ENCODE measurements at regions not wholly inside any gene's neighbourhood (a gene's known extent, or its start where the extent isn't known, plus 50 kb on each side); places are given as distances from the start of the nearest gene placed in this dataset.

DNA sequence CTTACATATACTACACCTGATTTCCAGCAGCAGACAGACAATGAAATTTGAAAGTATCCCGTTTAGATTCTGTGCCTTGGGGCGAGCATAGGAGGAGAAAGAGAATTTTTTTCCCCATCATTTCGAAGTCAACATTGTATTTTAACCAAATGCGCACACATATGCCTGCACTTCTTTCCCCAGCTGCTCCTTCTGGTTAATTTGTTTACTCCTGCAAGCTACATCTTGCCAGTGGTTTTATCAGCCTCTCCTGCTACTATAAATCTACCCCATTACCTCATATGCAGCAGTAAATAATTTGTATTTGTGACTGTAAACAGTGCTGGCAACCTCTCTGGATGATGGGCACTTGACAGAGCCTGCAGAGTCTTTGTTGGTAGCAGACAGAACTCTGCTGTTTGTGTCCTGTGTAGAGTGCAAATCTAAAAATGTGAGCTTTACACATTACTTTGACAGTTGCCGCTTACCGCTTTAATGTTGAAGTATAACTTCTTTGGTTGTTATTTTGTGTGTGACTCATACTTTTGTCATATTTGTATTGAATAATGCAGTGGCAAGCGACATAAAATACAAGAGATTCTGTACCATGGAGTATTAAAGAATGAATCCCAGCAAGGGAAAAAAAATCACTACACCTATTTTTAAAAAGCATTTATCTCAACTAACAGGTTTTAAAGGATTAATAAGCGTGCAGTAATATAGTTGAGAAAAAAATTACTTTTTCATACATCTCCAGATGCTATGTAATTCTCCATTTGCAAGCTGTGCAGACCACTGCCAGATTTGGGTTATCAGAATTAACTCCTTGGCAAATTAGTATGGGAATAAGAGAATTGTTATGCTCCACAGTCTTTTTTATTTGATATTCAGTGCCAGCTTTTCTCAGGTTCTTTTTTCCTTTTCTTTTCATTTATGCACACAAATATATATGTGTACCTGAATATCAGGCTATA, 536.8 kb downstream of the XIRP2 start:
- Histone ChIP-seq H3K56ac (replicated peaks; ENCODE audit: insufficient read length, low read depth, low read length) (no peak overlapping the region), H3K36me3 (ENCODE audit: control insufficient read depth in 2 of 4, insufficient read depth in 4 of 4, low read length in 3 of 4) (no peaks in the 10 kb centered on the region), H3K9ac (replicated peaks in 1 of 4; ENCODE audit: extremely low read depth in 1 of 4, low read depth in 3 of 4, low read length in 3 of 4) (no peak overlapping the region), H3K14ac (ENCODE audit: insufficient read length) (no peak overlapping the region), H3K4me2 (ENCODE audit: insufficient read depth in 1 of 2, low read depth in 2 of 2, low read length in 2 of 2) (no peak overlapping the region), H4K20me1 (replicated peaks in 1 of 2; ENCODE audit: control insufficient read depth in 1 of 2, insufficient read depth in 2 of 2, low read length in 2 of 2) (no peaks in the 10 kb centered on the region), H3K23ac (ENCODE audit: insufficient read length) (no peak overlapping the region), H3K27ac (ENCODE audit: low read depth, low read length) (no peak overlapping the region), H3K4ac (replicated peaks; ENCODE audit: insufficient read length, low read depth, low read length) (no peak overlapping the region), H4K8ac (ENCODE audit: extremely low read depth, insufficient read depth, low read length) (no peak overlapping the region), H2BK120ac (replicated peaks; ENCODE audit: low read depth, low read length) (no peak overlapping the region), H2BK20ac (ENCODE audit: low read length) (no peak overlapping the region), H2BK12ac (ENCODE audit: low read depth, low read length) (no peak overlapping the region), H2AK5ac (ENCODE audit: low read depth, low read length) (no peak overlapping the region), H3K79me2 (ENCODE audit: control insufficient read depth in 1 of 2, insufficient read depth in 2 of 2, low read length in 2 of 2) (peaks cover 0 to 63% of the 10 kb centered on the region in 2 experiments; a peak in 2 of 4 replicates), H2AFZ (ENCODE audit: low read length) (no peak overlapping the region), H4K5ac (ENCODE audit: insufficient read length, low read depth, low read length) (no peak overlapping the region), H3K4me1 (replicated peaks in 1 of 4; ENCODE audit: control insufficient read depth in 3 of 4, insufficient read depth in 4 of 4, low read length in 3 of 4) (peaks cover 1 to 9% (median 4%) of the 10 kb centered on the region in 4 experiments; a peak in 3 of 7 replicates), H3K79me1 (ENCODE audit: low read depth, low read length) (no peaks in the 10 kb centered on the region; the same call in 1 of the 2 replicates), H3K18ac (ENCODE audit: extremely low read depth, low read length) (no peak overlapping the region), H4K91ac (replicated peaks; ENCODE audit: insufficient read length, low read length) (no peak overlapping the region), H2BK15ac (ENCODE audit: low read length) (no peak overlapping the region), H3K4me3 (ENCODE audit: extremely low read depth in 1 of 4, insufficient read depth in 2 of 4, low read depth in 3 of 4, low read length in 4 of 4) (no peak overlapping the region), H3K27me3 (replicated peaks in 1 of 4; ENCODE audit: control insufficient read depth in 3 of 4, extremely low read depth in 1 of 4, insufficient read depth in 3 of 4, low read length in 3 of 4) (no peaks in the 10 kb centered on the region), H2BK5ac (ENCODE audit: low read depth, low read length) (no peak overlapping the region), H3K9me3 (ENCODE audit: insufficient read depth in 2 of 2, low read depth in 1 of 2, low read length in 1 of 2) (0 out of 4 replicates have a peak, but pooled peaks cover 0 to 3% of the 10 kb centered on the region in 2 experiments), H3K23me2 (ENCODE audit: low read depth, low read length) (no peaks in the 10 kb centered on the region)
- POLR2A ChIA-PET (ENCODE audit: partially characterized antibody) = interaction anchor here (0.6 kb wide), 1 partner anchor 153 kb away, joined by 3 read pairs; no protein-coding TSS in a partner anchor
- TF ChIP-seq CHD1 (IDR thresholded peaks at IDR 0.05; ENCODE audit: low read depth, low read length) = no peak
- no peak for TF ChIP-seq KDM1A (IDR thresholded peaks at IDR 0.05; ENCODE audit: borderline replicate concordance, low read length)
- TF ChIP-seq CTBP2 (IDR thresholded peaks at IDR 0.05; ENCODE audit: borderline replicate concordance, insufficient read depth, insufficient read length, low read length) = no peak
- TF ChIP-seq, protein P1, sequence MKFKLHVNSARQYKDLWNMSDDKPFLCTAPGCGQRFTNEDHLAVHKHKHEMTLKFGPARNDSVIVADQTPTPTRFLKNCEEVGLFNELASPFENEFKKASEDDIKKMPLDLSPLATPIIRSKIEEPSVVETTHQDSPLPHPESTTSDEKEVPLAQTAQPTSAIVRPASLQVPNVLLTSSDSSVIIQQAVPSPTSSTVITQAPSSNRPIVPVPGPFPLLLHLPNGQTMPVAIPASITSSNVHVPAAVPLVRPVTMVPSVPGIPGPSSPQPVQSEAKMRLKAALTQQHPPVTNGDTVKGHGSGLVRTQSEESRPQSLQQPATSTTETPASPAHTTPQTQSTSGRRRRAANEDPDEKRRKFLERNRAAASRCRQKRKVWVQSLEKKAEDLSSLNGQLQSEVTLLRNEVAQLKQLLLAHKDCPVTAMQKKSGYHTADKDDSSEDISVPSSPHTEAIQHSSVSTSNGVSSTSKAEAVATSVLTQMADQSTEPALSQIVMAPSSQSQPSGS (IDR thresholded peaks at IDR 0.05; ENCODE audit: low read length) = no peak
- TF ChIP-seq EGR1 (IDR thresholded peaks at IDR 0.05; ENCODE audit: borderline replicate concordance, low read depth, low read length) = no peak
- TF ChIP-seq GABPA (IDR thresholded peaks at IDR 0.05; ENCODE audit: borderline replicate concordance, insufficient read depth, low read length) = no peak
- TF ChIP-seq GTF2F1 (IDR thresholded peaks at IDR 0.05; ENCODE audit: borderline replicate concordance, low read depth, low read length) = no peak
- no peak for FAIRE-seq
- no peak for DNase-seq (ENCODE audit: low read depth in 1 of 2, low spot score in 2 of 2)
- WGBS, 2 experiments (ENCODE audit: extremely low coverage in 1 of 2, insufficient coverage in 1 of 2, insufficient read length in 1 of 2, insufficient replicate concordance in 2 of 2, low coverage in 1 of 2, low lambda C conversion rate in 2 of 2, missing lambda C conversion rate in 1 of 2) = 91% methylated on average over 8 of the region's 8 CpGs; no CpG with 5 or more reads in 1 of the 2 experiments
- CTCF ChIA-PET (ENCODE audit: partially characterized antibody) = no interaction called here
